HUES64 (cell line): ENCODE measurements at regions not wholly inside any gene's neighbourhood (a gene's known extent, or its start where the extent isn't known, plus 50 kb on each side); places are given as distances from the start of the nearest gene placed in this dataset.
"Not testable (repeated sequence)": the region's sequence is repeated elsewhere in the genome, so short reads cannot be mapped to it uniquely, and the experiment has no call there.

ENCODE experiments used
- H3K27ac ChIP-seq: 2 replicates; pipeline ENCODE4 v1.7.0; 2013; ENCODE audit warnings: low read depth, low read length, inconsistent platforms
- H3K27me3 ChIP-seq: 2 replicates; pipeline ENCODE4 v1.6.1; 2013; ENCODE audit warnings: mild to moderate bottlenecking, low read length; ENCODE audit not compliant: insufficient read depth
- H3K36me3 ChIP-seq: 2 replicates; pipeline ENCODE4 v1.6.1; 2013; ENCODE audit warnings: mild to moderate bottlenecking, low read length; ENCODE audit not compliant: insufficient read depth
- H3K4me1 ChIP-seq: 2 replicates; pipeline ENCODE4 v1.6.1; 2013; ENCODE audit warnings: mild to moderate bottlenecking, low read length, moderate library complexity; ENCODE audit not compliant: insufficient read depth
- H3K4me3 ChIP-seq: 2 replicates; pipeline ENCODE4 v1.5.1; 2013; ENCODE audit warnings: mild to moderate bottlenecking, low read length, moderate library complexity
- H3K9ac ChIP-seq: 2 replicates; pipeline ENCODE4 v1.6.1; 2013; ENCODE audit warnings: mild to moderate bottlenecking, low read depth, low read length
- H3K9me3 ChIP-seq: 2 replicates; pipeline ENCODE4 v1.6.1; 2013; ENCODE audit warnings: low read depth, low read length; ENCODE audit not compliant: insufficient read depth
- WGBS: fragments of 150-250, 120-280 bp; methylation state at CpG from one replicate; pipeline ENCODE4 v1.1.7; 2013; ENCODE audit warnings: missing lambda C conversion rate; 5-methylcytosine and 5-hydroxymethylcytosine counted together

GRCh38 chr7:70989-71388 lies 121.4 kb upstream of the FAM20C start:
- not testable (repeated sequence) for H3K27ac ChIP-seq, H3K9me3 ChIP-seq, H3K36me3 ChIP-seq, H3K4me3 ChIP-seq, H3K4me1 ChIP-seq, H3K27me3 ChIP-seq, H3K9ac ChIP-seq
- WGBS: 88% methylated on average over 7 of the region's 7 CpGs

DNA sequence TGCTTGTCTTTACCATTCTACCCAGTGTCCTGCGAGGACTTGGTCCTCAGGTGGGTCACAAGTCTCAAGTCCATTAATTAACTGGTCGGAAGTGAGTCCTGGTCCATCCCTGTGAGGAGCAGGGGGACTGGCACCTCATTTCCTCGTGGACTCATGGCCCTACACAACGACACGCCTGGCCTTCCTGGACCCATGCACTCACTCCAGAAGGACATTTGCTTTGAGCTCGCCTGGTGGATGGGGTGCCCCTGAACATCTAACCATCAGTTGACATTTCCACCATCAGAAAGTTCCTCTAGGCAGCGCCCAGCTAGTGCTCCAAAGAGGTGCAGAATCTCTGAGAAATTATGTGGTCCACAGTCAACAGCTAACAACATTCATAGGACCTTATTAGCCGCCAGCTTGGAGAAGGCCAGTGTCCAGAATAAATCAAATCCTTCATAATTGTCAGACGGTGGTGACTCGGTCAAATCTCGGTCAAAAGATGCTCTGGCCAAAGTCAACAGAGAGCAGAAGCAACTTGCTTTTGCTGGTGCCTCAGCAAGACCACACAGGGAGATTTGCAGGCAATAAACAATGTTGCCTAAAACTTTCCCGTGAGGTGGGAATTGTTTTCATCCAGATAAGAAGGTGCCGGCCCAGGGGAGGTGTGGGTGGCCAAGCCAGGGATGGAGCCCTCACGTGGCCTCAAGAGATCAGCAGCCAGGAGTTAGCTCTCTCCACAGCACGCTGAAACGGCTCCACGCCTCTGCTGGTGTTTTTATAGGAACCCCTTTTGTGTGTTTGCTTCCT lies 119.9 kb upstream of the FAM20C start:
- H3K9me3 ChIP-seq, H3K4me3 ChIP-seq, H3K27ac ChIP-seq, H3K27me3 ChIP-seq, H3K4me1 ChIP-seq, H3K36me3 ChIP-seq, H3K9ac ChIP-seq: not testable (repeated sequence)
- WGBS: 89% methylated on average over 16 of the region's 17 CpGs

- not testable (repeated sequence) for H3K36me3 ChIP-seq, H3K4me3 ChIP-seq, H3K27me3 ChIP-seq, H3K9ac ChIP-seq, H3K27ac ChIP-seq, H3K9me3 ChIP-seq, H3K4me1 ChIP-seq
- WGBS: no CpG with 5 or more reads among the region's 5 CpGs
These were observed 119.4 kb upstream of the FAM20C start for GRCh38 chr7:73058-73331.

DNA sequence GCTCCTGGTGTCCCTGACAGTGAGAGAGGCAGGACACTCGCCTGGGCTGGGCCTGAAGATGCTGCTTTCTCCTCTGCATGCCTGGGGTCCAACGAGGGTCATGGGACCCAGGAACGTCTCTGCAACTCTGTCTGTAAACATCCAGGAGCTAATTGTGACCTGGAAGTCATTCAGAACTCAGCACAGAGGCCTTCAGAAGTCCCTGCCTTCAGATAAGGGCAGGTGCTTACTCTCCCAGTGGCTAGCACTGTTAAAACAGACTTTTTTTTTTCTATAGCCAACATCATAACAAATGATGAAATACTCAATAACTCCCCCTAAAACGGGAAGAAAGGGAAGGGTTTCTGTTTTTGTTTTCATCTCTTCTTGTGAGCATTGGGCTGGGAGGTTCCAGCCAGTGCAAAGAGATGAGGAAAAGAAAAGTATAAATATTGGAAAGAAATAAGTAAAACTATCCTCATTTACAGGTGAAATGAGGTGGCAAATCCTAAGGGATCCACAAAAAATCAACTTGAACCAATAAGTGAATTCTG lies 118.3 kb upstream of the FAM20C start:
- not testable (repeated sequence) for H3K9me3 ChIP-seq, H3K9ac ChIP-seq, H3K27ac ChIP-seq, H3K4me1 ChIP-seq, H3K36me3 ChIP-seq, H3K4me3 ChIP-seq, H3K27me3 ChIP-seq
- 84% methylated on average over 3 of the region's 4 CpGs for WGBS

DNA sequence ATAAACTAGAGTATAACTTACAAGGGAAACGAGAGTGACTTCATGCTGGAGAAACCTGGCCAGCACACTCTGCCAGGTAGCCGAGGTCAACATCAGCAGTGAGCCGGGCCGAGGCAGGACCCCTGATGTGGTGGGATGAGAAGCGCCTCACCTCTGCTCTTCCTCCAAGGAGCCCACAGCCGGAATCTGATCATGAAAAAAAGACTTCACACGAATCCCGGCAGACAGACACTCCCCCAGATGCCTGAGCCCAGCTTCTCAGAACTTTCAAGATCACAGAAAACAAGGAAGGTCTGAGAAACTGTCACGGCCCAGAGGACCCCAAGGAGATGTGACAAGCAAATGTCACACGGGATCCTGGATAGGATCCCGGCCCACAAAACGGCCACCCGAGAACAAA lies 116.9 kb upstream of the FAM20C start:
- H3K36me3 ChIP-seq: not testable (repeated sequence)

DNA sequence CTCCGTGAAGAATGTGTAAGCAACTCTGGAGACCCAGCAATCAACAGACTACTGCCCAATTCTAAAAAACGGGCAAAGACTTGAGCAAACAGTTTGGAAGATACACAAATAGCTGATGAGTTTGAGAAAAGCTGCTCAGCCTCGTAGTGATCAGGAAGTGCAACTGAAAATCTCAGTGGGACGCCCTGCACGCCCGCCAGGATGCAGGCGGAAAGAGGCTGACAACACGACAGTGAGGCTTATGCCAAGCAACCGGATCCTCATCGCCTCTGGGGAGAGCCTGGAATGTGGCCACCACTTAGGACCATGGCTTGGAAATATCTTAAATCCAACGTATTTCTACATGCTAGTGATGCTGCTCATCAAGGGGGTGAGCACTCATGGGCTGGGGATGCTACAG lies 116.2 kb upstream of the FAM20C start:
- not testable (repeated sequence) for H3K9ac ChIP-seq, H3K27me3 ChIP-seq, H3K36me3 ChIP-seq, H3K9me3 ChIP-seq, H3K4me3 ChIP-seq, H3K27ac ChIP-seq, H3K4me1 ChIP-seq
- 79% methylated on average over 6 of the region's 11 CpGs for WGBS

More for the DNA sequence above, 116.9 kb upstream of the FAM20C start:
- H3K27me3 ChIP-seq, H3K4me1 ChIP-seq, H3K27ac ChIP-seq, H3K4me3 ChIP-seq, H3K9ac ChIP-seq, H3K9me3 ChIP-seq: not testable (repeated sequence)
- 86% methylated on average over 13 of the region's 13 CpGs for WGBS

- H3K4me3 ChIP-seq, H3K9me3 ChIP-seq, H3K27ac ChIP-seq, H3K4me1 ChIP-seq, H3K9ac ChIP-seq, H3K27me3 ChIP-seq, H3K36me3 ChIP-seq: not testable (repeated sequence)
- 88% methylated on average over 3 of the region's 11 CpGs for WGBS
These were observed 115.5 kb upstream of the FAM20C start for GRCh38 chr7:76829-77395.

- H3K4me1 ChIP-seq, H3K9ac ChIP-seq, H3K27me3 ChIP-seq, H3K36me3 ChIP-seq, H3K27ac ChIP-seq, H3K4me3 ChIP-seq, H3K9me3 ChIP-seq: not testable (repeated sequence)
- 99% methylated on average over 6 of the region's 7 CpGs for whole genome bisulfite sequencing
These were observed 113.5 kb upstream of the FAM20C start for GRCh38 chr7:78862-79261.

DNA sequence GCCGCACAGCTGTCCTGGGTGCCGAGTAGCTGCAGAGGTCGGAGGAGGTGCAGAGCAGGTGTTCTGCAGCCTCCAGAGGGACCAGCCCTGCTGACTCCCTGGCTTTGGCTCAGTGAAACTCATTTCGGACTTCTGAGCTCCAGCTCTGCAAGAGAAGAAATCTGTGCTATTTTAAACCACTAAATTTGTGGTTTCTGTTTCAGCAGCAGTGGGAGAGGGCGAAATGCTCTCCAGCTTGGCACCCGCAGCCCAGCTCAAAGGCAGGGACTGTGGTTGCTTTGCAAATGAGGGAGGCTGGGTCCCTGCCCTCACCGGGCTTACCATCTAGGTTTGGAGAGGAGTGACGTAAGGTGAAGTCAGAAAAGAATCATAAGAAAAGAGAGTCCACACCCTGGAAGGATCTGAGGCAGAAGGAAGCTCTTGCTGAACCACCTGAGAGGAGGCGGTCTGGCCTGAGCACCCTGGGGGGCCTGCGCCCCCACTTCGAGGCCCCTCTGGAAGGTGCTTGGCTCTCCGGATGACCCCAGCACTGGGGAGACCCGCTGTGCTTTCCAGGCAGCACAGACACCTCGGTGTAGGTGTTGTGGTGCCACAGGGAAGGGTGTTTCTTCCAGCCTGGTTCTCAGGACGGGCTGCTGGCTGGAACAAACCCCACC lies 112.8 kb upstream of the FAM20C start:
- WGBS: 98% methylated on average over 7 of the region's 15 CpGs
- not testable (repeated sequence) for H3K36me3 ChIP-seq, H3K9me3 ChIP-seq, H3K9ac ChIP-seq, H3K4me1 ChIP-seq, H3K27ac ChIP-seq, H3K4me3 ChIP-seq, H3K27me3 ChIP-seq

DNA sequence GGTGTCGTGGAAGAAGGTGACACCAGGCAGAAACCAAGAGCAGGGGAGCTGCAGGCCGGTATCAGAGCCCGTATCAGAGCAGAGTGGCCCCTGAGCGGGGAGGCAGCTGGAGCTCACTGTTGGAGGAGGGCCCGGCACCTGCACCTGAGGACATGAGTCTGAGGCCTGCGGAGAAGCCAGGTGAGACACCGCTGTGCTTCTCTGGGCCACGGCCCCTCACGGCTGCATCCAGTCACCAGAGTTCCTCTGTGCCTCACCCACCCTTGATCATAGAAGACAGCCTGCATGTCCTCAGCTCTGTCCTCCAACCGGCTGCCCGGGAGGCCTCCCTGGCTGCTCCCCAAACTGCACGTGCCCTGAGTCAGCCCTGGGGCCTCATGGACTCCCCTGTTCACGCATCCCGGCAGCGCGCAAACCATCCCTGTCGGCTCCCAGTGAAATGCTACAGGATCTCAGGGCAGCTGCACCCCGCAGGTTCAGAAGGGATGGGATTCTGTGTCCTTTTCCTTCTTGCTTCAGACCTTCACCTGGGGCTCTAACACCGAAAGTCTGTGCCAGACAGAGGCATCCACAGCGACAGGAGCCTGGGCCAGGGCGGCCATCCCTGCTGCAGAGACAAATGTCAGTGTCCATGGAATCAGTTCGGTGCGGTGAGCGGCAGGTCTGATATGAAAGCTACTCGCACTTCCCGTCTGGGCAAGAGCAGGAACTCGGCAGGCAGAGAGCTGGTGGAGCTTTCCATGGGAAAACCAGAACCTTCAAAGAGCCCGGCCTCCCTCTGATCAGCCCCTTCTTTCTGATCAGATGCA lies 111.9 kb upstream of the FAM20C start:
- 0 out of 2 replicates have a peak, but pooled peaks cover 6% of the 10 kb centered on the region for H3K4me1 ChIP-seq
- H3K36me3 ChIP-seq: no peaks in the 10 kb centered on the region
- H3K4me3 ChIP-seq: no peak overlapping the region
- WGBS: 93% methylated on average over 28 of the region's 28 CpGs
- no peak overlapping the region for H3K27ac ChIP-seq
- H3K9ac ChIP-seq: no peak overlapping the region
- no peaks in the 10 kb centered on the region for H3K9me3 ChIP-seq
- no peaks in the 10 kb centered on the region for H3K27me3 ChIP-seq
